ENCODE measurements at regions not wholly inside any gene's neighbourhood (a gene's known extent, or its start where the extent isn't known, plus 50 kb on each side); places are given as distances from the start of the nearest gene placed in this dataset.
"Not testable (repeated sequence)": the region's sequence is repeated elsewhere in the genome, so short reads cannot be mapped to it uniquely, and the experiment has no call there.

GRCh38 chr10:114751856-114752255 lies 69.7 kb upstream of the FHIP2A start:
- DNase-seq (ENCODE audit: low read depth): no peak
- no peak for TF ChIP-seq CTCF (IDR thresholded peaks at IDR 0.05; ENCODE audit: low read depth, low read length, missing control alignments)
- H3K4me3 ChIP-seq (ENCODE audit: low read depth, low read length): no peak overlapping the region

- not testable (repeated sequence) for H3K4me3 ChIP-seq (ENCODE audit: low read depth, low read length); DNase-seq (ENCODE audit: low read depth)
Measured at GRCh38 chr10:114752570-114752969, 69.0 kb upstream of the FHIP2A start.

- H3K4me3 ChIP-seq (ENCODE audit: low read depth, low read length): no peak overlapping the region
- no peak for DNase-seq (ENCODE audit: low read depth)
- no peak for TF ChIP-seq CTCF (IDR thresholded peaks at IDR 0.05; ENCODE audit: low read depth, low read length, missing control alignments)
Measured at GRCh38 chr10:114753126-114753525, 68.5 kb upstream of the FHIP2A start.

- H3K4me3 ChIP-seq (ENCODE audit: low read depth, low read length): no peak overlapping the region
- no peak for DNase-seq (ENCODE audit: low read depth)
- no peak for TF ChIP-seq CTCF (IDR thresholded peaks at IDR 0.05; ENCODE audit: low read depth, low read length, missing control alignments)
Measured at GRCh38 chr10:114754445-114755320, 66.9 kb upstream of the FHIP2A start.

- H3K4me3 ChIP-seq (ENCODE audit: low read depth, low read length): no peak overlapping the region
- no peak for DNase-seq (ENCODE audit: low read depth)
- TF ChIP-seq CTCF (IDR thresholded peaks at IDR 0.05; ENCODE audit: low read depth, low read length, missing control alignments): no peak
Measured at GRCh38 chr10:114755537-114755936, 66.0 kb upstream of the FHIP2A start.

GRCh38 chr10:114758331-114758730 lies 63.2 kb upstream of the FHIP2A start:
- TF ChIP-seq CTCF (IDR thresholded peaks at IDR 0.05; ENCODE audit: low read depth, low read length, missing control alignments): no peak
- no peak for DNase-seq (ENCODE audit: low read depth)
- no peak overlapping the region for H3K4me3 ChIP-seq (ENCODE audit: low read depth, low read length)

- no peak for DNase-seq (ENCODE audit: low read depth)
- H3K4me3 ChIP-seq (ENCODE audit: low read depth, low read length): no peak overlapping the region
- TF ChIP-seq CTCF (IDR thresholded peaks at IDR 0.05; ENCODE audit: low read depth, low read length, missing control alignments): no peak
Measured at GRCh38 chr10:114761205-114762193, 60.1 kb upstream of the FHIP2A start.
